Chondrocyte (in vitro differentiated cells): ENCODE measurements at regions not wholly inside any gene's neighbourhood (a gene's known extent, or its start where the extent isn't known, plus 50 kb on each side); places are given as distances from the start of the nearest gene placed in this dataset.
"Not testable (repeated sequence)": the region's sequence is repeated elsewhere in the genome, so short reads cannot be mapped to it uniquely, and the experiment has no call there.

Experiments used
- DNase-seq: peaks from one replicate; pipeline ENCODE4 v3.0.0; 2021; ENCODE audit warnings: mixed read lengths, low spot score
- H3K27ac Mint-ChIP-seq: one replicate; pipeline ENCODE4 v1.8.0; 2021; ENCODE audit warnings: mild to moderate bottlenecking, moderate library complexity, mixed read lengths; ENCODE audit not compliant: unreplicated experiment
- H3K27me3 Mint-ChIP-seq: 2 replicates; pipeline ENCODE4 v1.8.0; 2021; ENCODE audit warnings: low read depth, mixed read lengths
- H3K36me3 Mint-ChIP-seq: 2 replicates; pipeline ENCODE4 v1.8.0; 2021; ENCODE audit warnings: low read depth, mixed read lengths
- H3K4me1 Mint-ChIP-seq: 2 replicates; pipeline ENCODE4 v1.8.0; 2021; ENCODE audit warnings: low read depth, mild to moderate bottlenecking, mixed read lengths
- H3K4me3 Mint-ChIP-seq: one replicate; pipeline ENCODE4 v1.8.0; 2021; ENCODE audit warnings: mild to moderate bottlenecking, moderate library complexity, mixed read lengths; ENCODE audit not compliant: unreplicated experiment
- H3K9me3 Mint-ChIP-seq: 2 replicates; pipeline ENCODE4 v1.8.0; 2021; ENCODE audit warnings: low read depth, mixed read lengths
- CTCF ChIP-seq: fragments of 200-600 bp; sonication (generic); IDR thresholded peaks from 2 replicates; pipeline ENCODE4 v1.5.0; 2021; ENCODE audit warnings: antibody characterized with exemption, mild to moderate bottlenecking, moderate library complexity

GRCh38 chr9:88835772-88836171 is 155.5 kb upstream of the S1PR3 start:
- Mint-ChIP-seq H3K36me3 (no peaks in the 10 kb centered on the region), H3K4me3 (no peak overlapping the region), H3K27me3 (peaks cover 6% of the 10 kb centered on the region), H3K4me1 (peaks cover 34% of the 10 kb centered on the region), H3K9me3 (no peaks in the 10 kb centered on the region), H3K27ac (no peak overlapping the region)
- no peak for TF ChIP-seq CTCF
- no peak for DNase-seq

- Mint-ChIP-seq H3K4me1 (peaks cover 24% of the 10 kb centered on the region), H3K27me3 (peaks cover 6% of the 10 kb centered on the region), H3K9me3 (no peaks in the 10 kb centered on the region), H3K27ac (no peak overlapping the region), H3K4me3 (no peak overlapping the region), H3K36me3 (no peaks in the 10 kb centered on the region)
- DNase-seq = no peak
- TF ChIP-seq CTCF = no peak
Measured at GRCh38 chr9:88837731-88838130, 153.5 kb upstream of the S1PR3 start.

- H3K4me3 Mint-ChIP-seq, H3K27ac Mint-ChIP-seq, DNase-seq, H3K9me3 Mint-ChIP-seq, H3K27me3 Mint-ChIP-seq, H3K36me3 Mint-ChIP-seq: not testable (repeated sequence)
- H3K4me1 Mint-ChIP-seq = peaks cover 19% of the 10 kb centered on the region
Measured at GRCh38 chr9:88849878-88850277, 141.4 kb upstream of the S1PR3 start.

- H3K27ac Mint-ChIP-seq = peak overlapping the region; percentile 80
Measured at GRCh38 chr9:88852794-88853193, 138.5 kb upstream of the S1PR3 start.

GRCh38 chr9:88870627-88871026 is 120.6 kb upstream of the S1PR3 start:
- peaks cover 18% of the 10 kb centered on the region for H3K9me3 Mint-ChIP-seq
- H3K4me1 Mint-ChIP-seq = peaks cover 14% of the 10 kb centered on the region
- no peak for TF ChIP-seq CTCF
- H3K27ac Mint-ChIP-seq = no peak overlapping the region
- no peak for DNase-seq
- H3K36me3 Mint-ChIP-seq = peaks cover 2% of the 10 kb centered on the region
- peaks cover 7% of the 10 kb centered on the region for H3K27me3 Mint-ChIP-seq
- no peak overlapping the region for H3K4me3 Mint-ChIP-seq

More at GRCh38 chr9:88852794-88853193, 138.5 kb upstream of the S1PR3 start:
- DNase-seq = no peak
- Mint-ChIP-seq H3K36me3 (peaks cover 13% of the 10 kb centered on the region), H3K4me3 (no peak overlapping the region), H3K9me3 (peaks cover 25% of the 10 kb centered on the region), H3K27me3 (no peaks in the 10 kb centered on the region), H3K4me1 (peaks cover 19% of the 10 kb centered on the region)
- TF ChIP-seq CTCF = no peak

GRCh38 chr9:88871669-88872068 is 119.6 kb upstream of the S1PR3 start:
- H3K36me3 Mint-ChIP-seq = peaks cover 2% of the 10 kb centered on the region

More at GRCh38 chr9:88871669-88872068, 119.6 kb upstream of the S1PR3 start:
- Mint-ChIP-seq H3K27ac (no peak overlapping the region), H3K9me3 (peaks cover 15% of the 10 kb centered on the region), H3K27me3 (peaks cover 7% of the 10 kb centered on the region), H3K4me1 (peaks cover 14% of the 10 kb centered on the region), H3K4me3 (no peak overlapping the region)
- no peak for TF ChIP-seq CTCF
- DNase-seq = no peak
